H1 (cell line): ENCODE measurements at regions not wholly inside any gene's neighbourhood (a gene's known extent, or its start where the extent isn't known, plus 50 kb on each side); places are given as distances from the start of the nearest gene placed in this dataset.

Source experiments
- CTCF ChIA-PET: fragments of 300-600 bp; sonication (Branson Sonifier 250); formaldehyde crosslinking; loops from one replicate; lab custom pipeline; 2021; ENCODE audit not compliant: partially characterized antibody; lab: Charles Lee
- POLR2A ChIA-PET: fragments of 300-600 bp; sonication (Branson Sonifier 250); formaldehyde crosslinking; loops from one replicate; lab custom pipeline; 2021; ENCODE audit warnings: inconsistent platforms; ENCODE audit not compliant: partially characterized antibody; lab: Charles Lee
- DNase-seq, 2 experiments: peaks; one replicate each; pipeline versions ENCODE4 v3.0.0 to v3.0.0-alpha.2; 2010 to 2022; ENCODE audit warnings: low spot score in 2 of 2, low read depth in 1 of 2, mixed read lengths in 1 of 2
- FAIRE-seq: peaks from 2 replicates; lab custom pipeline; 2011; peaks lifted over from hg19 to GRCh38; lab: Jason Lieb, UNC
- H2AFZ ChIP-seq: 2 replicates; pipeline ENCODE4 v1.8.1; 2012; ENCODE audit warnings: low read length, inconsistent platforms
- H2AK5ac ChIP-seq: 2 replicates; pipeline ENCODE4 v1.6.1; 2013; ENCODE audit warnings: low read depth, low read length
- H2BK120ac ChIP-seq: replicated peaks from 2 replicates; pipeline ENCODE3; 2013; ENCODE audit warnings: low read depth, low read length, inconsistent platforms
- H2BK12ac ChIP-seq: 2 replicates; pipeline ENCODE4 v1.6.1; 2013; ENCODE audit warnings: low read depth, low read length
- H2BK15ac ChIP-seq: 2 replicates; pipeline ENCODE4 v1.6.1; 2013; ENCODE audit warnings: low read length
- H2BK20ac ChIP-seq: 2 replicates; pipeline ENCODE4 v1.6.1; 2013; ENCODE audit warnings: low read length
- H2BK5ac ChIP-seq: 2 replicates; pipeline ENCODE4 v1.6.1; 2013; ENCODE audit warnings: low read depth, low read length
- H3K14ac ChIP-seq: 2 replicates; pipeline ENCODE4 v1.6.1; 2013; ENCODE audit warnings: inconsistent platforms; ENCODE audit not compliant: insufficient read length
- H3K18ac ChIP-seq: 2 replicates; pipeline ENCODE4 v1.6.1; 2013; ENCODE audit warnings: low read length; ENCODE audit errors: extremely low read depth
- H3K23ac ChIP-seq: 2 replicates; pipeline ENCODE4 v1.6.1; 2013; ENCODE audit warnings: inconsistent platforms; ENCODE audit not compliant: insufficient read length
- H3K23me2 ChIP-seq: 2 replicates; pipeline ENCODE4 v1.6.1; 2013; ENCODE audit warnings: low read depth, low read length
- H3K27ac ChIP-seq: 2 replicates; pipeline ENCODE4 v1.6.1; 2011; ENCODE audit warnings: low read depth, low read length, inconsistent platforms
- H3K27me3 ChIP-seq, 4 experiments: replicated peaks in 1 of 4; 1 replicate in 1 of 4; 2 replicates in 3 of 4; pipeline versions ENCODE4 v1.6.1 to v1.8.1; 2011 to 2013; ENCODE audit warnings: low read length in 3 of 4, mild to moderate bottlenecking in 3 of 4, inconsistent platforms in 2 of 4, mixed read lengths in 2 of 4, moderate library complexity in 1 of 4; ENCODE audit not compliant: control insufficient read depth in 3 of 4, insufficient read depth in 3 of 4; ENCODE audit errors: extremely low read depth in 1 of 4
- H3K36me3 ChIP-seq, 4 experiments: 2 replicates each; pipeline versions ENCODE4 v1.6.1 to v1.8.1; 2011 to 2013; ENCODE audit warnings: mild to moderate bottlenecking in 4 of 4, low read length in 3 of 4, moderate library complexity in 2 of 4, control low read depth in 1 of 4, inconsistent platforms in 1 of 4; ENCODE audit not compliant: insufficient read depth in 4 of 4, control insufficient read depth in 2 of 4
- H3K4ac ChIP-seq: replicated peaks from 2 replicates; pipeline ENCODE3; 2013; ENCODE audit warnings: low read length, low read depth, mixed read lengths, inconsistent platforms; ENCODE audit not compliant: insufficient read length
- H3K4me1 ChIP-seq, 4 experiments: replicated peaks in 1 of 4; 1 replicate in 1 of 4; 2 replicates in 3 of 4; pipeline versions ENCODE4 v1.6.1 to v1.8.1; 2011 to 2013; ENCODE audit warnings: low read length in 3 of 4, inconsistent platforms in 2 of 4, mixed read lengths in 1 of 4; ENCODE audit not compliant: insufficient read depth in 4 of 4, control insufficient read depth in 3 of 4
- H3K4me2 ChIP-seq, 2 experiments: 2 replicates each; pipeline versions ENCODE4 v1.6.1 to v1.8.1; 2011 to 2013; ENCODE audit warnings: low read depth in 2 of 2, low read length in 2 of 2, control low read depth in 1 of 2, inconsistent platforms in 1 of 2, mild to moderate bottlenecking in 1 of 2; ENCODE audit not compliant: insufficient read depth in 1 of 2
- H3K4me3 ChIP-seq, 4 experiments: fragments of 200-600, 300-600 bp in 1 of 4; sonication (generic), shearing (Covaris generic), sonication (Bioruptor Twin) in 1 of 4; 2 replicates each; pipeline versions ENCODE4 v1.5.1 to v1.8.1; 2011 to 2016; ENCODE audit warnings: low read length in 4 of 4, low read depth in 3 of 4, control low read depth in 2 of 4, inconsistent platforms in 2 of 4, mild to moderate bottlenecking in 2 of 4, mixed read lengths in 1 of 4, moderate library complexity in 1 of 4; ENCODE audit not compliant: insufficient read depth in 2 of 4; ENCODE audit errors: extremely low read depth in 1 of 4
- H3K56ac ChIP-seq: replicated peaks from 2 replicates; pipeline ENCODE3; 2013; ENCODE audit warnings: low read depth, mild to moderate bottlenecking, mixed read lengths, low read length, inconsistent platforms; ENCODE audit not compliant: insufficient read length
- H3K79me1 ChIP-seq: 2 replicates; pipeline ENCODE4 v1.6.1; 2013; ENCODE audit warnings: low read depth, low read length, control low read depth
- H3K79me2 ChIP-seq, 2 experiments: 2 replicates each; pipeline versions ENCODE4 v1.6.1 to v1.8.1; 2012 to 2013; ENCODE audit warnings: low read length in 2 of 2, mild to moderate bottlenecking in 2 of 2, inconsistent platforms in 1 of 2; ENCODE audit not compliant: insufficient read depth in 2 of 2, control insufficient read depth in 1 of 2
- H3K9ac ChIP-seq, 4 experiments: replicated peaks in 1 of 4; 1 replicate in 1 of 4; 2 replicates in 3 of 4; pipeline versions ENCODE4 v1.6.1 to v1.8.1; 2011 to 2013; ENCODE audit warnings: low read depth in 3 of 4, low read length in 3 of 4, control low read depth in 2 of 4, mild to moderate bottlenecking in 2 of 4, moderate library complexity in 2 of 4, inconsistent platforms in 1 of 4; ENCODE audit errors: extremely low read depth in 1 of 4
- H3K9me3 ChIP-seq, 2 experiments: 2 replicates each; pipeline versions ENCODE4 v1.6.1 to v1.8.1; 2012 to 2013; ENCODE audit warnings: mild to moderate bottlenecking in 2 of 2, moderate library complexity in 2 of 2, control low read depth in 1 of 2, inconsistent platforms in 1 of 2, low read depth in 1 of 2, low read length in 1 of 2, mixed read lengths in 1 of 2; ENCODE audit not compliant: insufficient read depth in 2 of 2
- H4K20me1 ChIP-seq, 2 experiments: replicated peaks in 1 of 2; 2 replicates each; pipeline versions ENCODE3 to v1.8.1; 2011 to 2013; ENCODE audit warnings: inconsistent platforms in 2 of 2, low read length in 2 of 2, mild to moderate bottlenecking in 1 of 2; ENCODE audit not compliant: insufficient read depth in 2 of 2, control insufficient read depth in 1 of 2
- H4K5ac ChIP-seq: 2 replicates; pipeline ENCODE4 v1.6.1; 2013; ENCODE audit warnings: low read length, low read depth, mixed read lengths, inconsistent platforms; ENCODE audit not compliant: insufficient read length
- H4K8ac ChIP-seq: 2 replicates; pipeline ENCODE4 v1.8.0; 2013; ENCODE audit warnings: mild to moderate bottlenecking, moderate library complexity, low read length, inconsistent platforms; ENCODE audit not compliant: insufficient read depth; ENCODE audit errors: extremely low read depth
- H4K91ac ChIP-seq: replicated peaks from 2 replicates; pipeline ENCODE3; 2013; ENCODE audit warnings: low read length, mixed read lengths, inconsistent platforms; ENCODE audit not compliant: insufficient read length
- BCL11A ChIP-seq, 2 experiments: IDR thresholded peaks; one replicate each; pipeline ENCODE4 v1.6.1; 2011; ENCODE audit warnings: low read depth in 2 of 2, low read length in 2 of 2, mild to moderate bottlenecking in 2 of 2
- CEBPB ChIP-seq: IDR thresholded peaks from 2 replicates; pipeline ENCODE4 v1.6.1; 2012; ENCODE audit warnings: low read depth, low read length
- CTBP2 ChIP-seq: IDR thresholded peaks from 2 replicates; pipeline ENCODE4 v1.7.0; 2011; ENCODE audit warnings: borderline replicate concordance, mild to moderate bottlenecking, moderate library complexity, mixed read lengths, low read length; ENCODE audit not compliant: insufficient read depth, insufficient read length
- EP300 ChIP-seq, 2 experiments: IDR thresholded peaks; 1 replicate in 1 of 2; 2 replicates in 1 of 2; pipeline ENCODE4 v1.6.1; 2011 to 2012; ENCODE audit warnings: low read depth in 2 of 2, low read length in 2 of 2, mild to moderate bottlenecking in 2 of 2, borderline replicate concordance in 1 of 2, inconsistent platforms in 1 of 2, moderate library complexity in 1 of 2
- JUN ChIP-seq: IDR thresholded peaks from 2 replicates; pipeline ENCODE4 v1.6.1; 2011; ENCODE audit warnings: low read depth, mild to moderate bottlenecking, improper control_type of control experiment, low read length
- KDM4A ChIP-seq: IDR thresholded peaks from one replicate; pipeline ENCODE4 v1.7.1; 2012; ENCODE audit warnings: low read depth, mild to moderate bottlenecking, moderate library complexity, low read length, inconsistent platforms; ENCODE audit not compliant: severe bottlenecking
- KDM5A ChIP-seq: fragments of 200-600 bp; IDR thresholded peaks from 2 replicates; pipeline ENCODE4 v1.7.1; 2012; ENCODE audit warnings: mild to moderate bottlenecking, low read length, inconsistent platforms, mixed read lengths
- MAFK ChIP-seq: IDR thresholded peaks from 2 replicates; pipeline ENCODE4 v1.6.1; 2012; ENCODE audit warnings: low read depth, mild to moderate bottlenecking, improper control_type of control experiment, low read length
- TEAD4 ChIP-seq: IDR thresholded peaks from 2 replicates; pipeline ENCODE4 v1.6.1; 2012; ENCODE audit warnings: low read depth, low read length, inconsistent platforms, mixed read lengths
- ZNF274 ChIP-seq: IDR thresholded peaks from 2 replicates; pipeline ENCODE4 v1.7.0; 2012; ENCODE audit warnings: low read length, borderline replicate concordance; ENCODE audit errors: extremely low read depth
- WGBS, 2 experiments: shearing (Covaris generic) in 1 of 2; methylation state at CpG; one replicate each; pipeline versions ENCODE4 v1.1.6 to v1.1.7; 2013 to 2015; ENCODE audit warnings: low lambda C conversion rate in 2 of 2, mixed read lengths in 2 of 2, inconsistent platforms in 1 of 2, low coverage in 1 of 2, missing lambda C conversion rate in 1 of 2; ENCODE audit not compliant: insufficient replicate concordance in 2 of 2, insufficient coverage in 1 of 2, insufficient read length in 1 of 2; ENCODE audit errors: extremely low coverage in 1 of 2, missing lambda C conversion rate in 1 of 2; 5-methylcytosine and 5-hydroxymethylcytosine counted together
- TF ChIP-seq, protein P1 (sequence below): IDR thresholded peaks from 2 replicates; pipeline ENCODE4 v1.6.1; 2011; ENCODE audit warnings: low read depth, mild to moderate bottlenecking, low read length; ENCODE audit not compliant: insufficient read depth

DNA sequence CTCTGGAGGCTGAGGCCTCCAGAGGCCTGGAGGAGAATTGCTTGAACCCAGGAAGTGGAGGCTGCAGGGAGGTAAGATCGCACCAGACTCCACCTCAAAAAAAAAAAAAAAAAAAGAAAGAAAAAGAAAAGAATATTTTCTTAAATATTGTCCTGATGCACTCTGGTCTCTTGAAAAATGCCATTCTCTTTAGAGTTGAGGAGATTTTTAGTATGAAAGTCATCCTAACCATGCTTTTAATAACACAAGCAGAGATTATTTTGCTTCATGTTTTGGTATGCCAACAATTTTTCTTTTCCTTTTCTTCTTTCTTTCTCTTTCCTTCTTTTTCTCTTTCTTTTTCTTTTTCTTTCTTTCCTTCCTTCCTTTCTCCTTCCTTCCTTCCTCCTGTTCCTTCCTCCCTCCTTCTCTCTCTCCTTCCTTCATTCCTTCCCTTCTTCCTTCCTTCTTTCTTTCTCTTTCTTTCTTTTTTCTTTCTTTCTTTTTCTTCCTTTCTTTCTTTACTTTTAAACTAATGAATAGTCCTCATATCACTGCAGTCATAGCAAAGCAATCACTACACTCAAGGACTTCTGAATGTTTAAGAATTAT lies 116.9 kb upstream of the CCNH start:
- POLR2A ChIA-PET, result no interaction called here
- H3K27ac ChIP-seq, result no peak overlapping the region
- H4K20me1 ChIP-seq, result no peaks in the 10 kb centered on the region
- no peak overlapping the region for H3K56ac ChIP-seq
- H2BK20ac ChIP-seq, result no peak overlapping the region
- no peak overlapping the region for H2BK120ac ChIP-seq
- no peak overlapping the region for H3K18ac ChIP-seq
- H3K79me2 ChIP-seq, result no peaks in the 10 kb centered on the region
- no peaks in the 10 kb centered on the region for H3K23me2 ChIP-seq
- H2BK5ac ChIP-seq, result no peak overlapping the region
- no peak overlapping the region for H3K14ac ChIP-seq
- H3K4me2 ChIP-seq, result no peak overlapping the region
- no peak overlapping the region for H2AK5ac ChIP-seq
- no peak overlapping the region for H3K4ac ChIP-seq
- H4K91ac ChIP-seq, result no peak overlapping the region
- DNase-seq (no peak), FAIRE-seq (no peak)
- H3K9me3 ChIP-seq, result no peaks in the 10 kb centered on the region
- CTCF ChIA-PET, result interaction anchor here (0.7 kb wide), 1 partner anchor 101 kb away, joined by 3 read pairs; no protein-coding TSS in a partner anchor
- WGBS, 2 experiments, result 100% methylated on average over 1 of the region's 1 CpG; no CpG with 5 or more reads in 1 of the 2 experiments
- no peak overlapping the region for H3K23ac ChIP-seq
- no peak overlapping the region for H2BK12ac ChIP-seq
- H4K8ac ChIP-seq, result no peak overlapping the region
- H4K5ac ChIP-seq, result no peak overlapping the region
- no peak overlapping the region for H2BK15ac ChIP-seq
- no peaks in the 10 kb centered on the region for H3K4me1 ChIP-seq
- H2AFZ ChIP-seq, result no peak overlapping the region
- no peaks in the 10 kb centered on the region for H3K36me3 ChIP-seq
- no peak overlapping the region for H3K9ac ChIP-seq
- no peak for TF ChIP-seq CTBP2
- no peak for TF ChIP-seq MAFK
- no peak for TF ChIP-seq BCL11A (IDR thresholded peaks at IDR 0.05; ENCODE audit: low read depth in 2 of 2, low read length in 2 of 2)
- no peak for TF ChIP-seq KDM4A
- no peak for TF ChIP-seq JUN
- no peak for TF ChIP-seq EP300 (IDR thresholded peaks at IDR 0.05; ENCODE audit: borderline replicate concordance in 1 of 2, low read depth in 2 of 2, low read length in 2 of 2)
- TF ChIP-seq ZNF274, result no peak
- TF ChIP-seq, protein P1, sequence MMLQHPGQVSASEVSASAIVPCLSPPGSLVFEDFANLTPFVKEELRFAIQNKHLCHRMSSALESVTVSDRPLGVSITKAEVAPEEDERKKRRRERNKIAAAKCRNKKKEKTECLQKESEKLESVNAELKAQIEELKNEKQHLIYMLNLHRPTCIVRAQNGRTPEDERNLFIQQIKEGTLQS, result no peak
- TF ChIP-seq TEAD4, result no peak
- no peak for TF ChIP-seq CEBPB
- no peak for TF ChIP-seq KDM5A
- no peaks in the 10 kb centered on the region for H3K79me1 ChIP-seq
- H3K4me3 ChIP-seq, result no peak overlapping the region
- H3K27me3 ChIP-seq, result no peaks in the 10 kb centered on the region
